Smooth muscle cell (in vitro differentiated cells): ENCODE measurements at regions not wholly inside any gene's neighbourhood (a gene's known extent, or its start where the extent isn't known, plus 50 kb on each side); places are given as distances from the start of the nearest gene placed in this dataset.

ENCODE experiments used
- DNase-seq: peaks from one replicate; lab custom pipeline; 2025; ENCODE audit not compliant: unreplicated experiment; lab: John Stamatoyannopoulos, UW
- H2AFZ ChIP-seq: fragments of 200-600 bp; sonication (generic); 2 replicates; pipeline ENCODE4 v1.6.0; 2016; ENCODE audit warnings: antibody characterized with exemption, low read depth, mild to moderate bottlenecking
- H3F3A ChIP-seq: fragments of 200-600 bp; sonication (generic); 2 replicates; pipeline ENCODE4 v1.6.0; 2017; ENCODE audit warnings: antibody characterized with exemption, low read depth
- H3K27ac ChIP-seq: fragments of 200-600 bp; sonication (generic); 2 replicates; pipeline ENCODE4 v1.5.1; 2016; ENCODE audit warnings: low read depth, mild to moderate bottlenecking
- H3K27me3 ChIP-seq: fragments of 200-600 bp; sonication (generic); 2 replicates; pipeline ENCODE4 v1.6.1; 2016; ENCODE audit warnings: low read depth, mild to moderate bottlenecking
- H3K36me3 ChIP-seq: fragments of 200-600 bp; sonication (generic); 2 replicates; pipeline ENCODE4 v1.5.1; 2016; ENCODE audit warnings: low read depth
- H3K4me1 ChIP-seq: fragments of 200-600 bp; sonication (generic); 2 replicates; pipeline ENCODE4 v1.5.1; 2016; ENCODE audit warnings: low read depth
- H3K4me2 ChIP-seq: fragments of 200-600 bp; sonication (generic); 2 replicates; pipeline ENCODE4 v1.6.0; 2016; ENCODE audit warnings: mild to moderate bottlenecking
- H3K4me3 ChIP-seq: fragments of 200-600 bp; sonication (generic); 2 replicates; pipeline ENCODE4 v1.5.1; 2016; ENCODE audit warnings: mild to moderate bottlenecking
- H3K79me2 ChIP-seq: fragments of 200-600 bp; sonication (generic); 2 replicates; pipeline ENCODE4 v1.6.0; 2016; ENCODE audit warnings: low read depth, mild to moderate bottlenecking
- H3K9ac ChIP-seq: fragments of 200-600 bp; sonication (generic); 2 replicates; pipeline ENCODE4 v1.6.0; 2016; ENCODE audit warnings: low read depth
- H3K9me3 ChIP-seq: fragments of 200-600 bp; sonication (generic); replicated peaks from 2 replicates; pipeline ENCODE4 v1.5.1; 2016; ENCODE audit warnings: low read depth
- H4K20me1 ChIP-seq: fragments of 200-600 bp; sonication (generic); 2 replicates; pipeline ENCODE4 v1.6.0; 2016; ENCODE audit warnings: low read depth
- WGBS: methylation state at CpG from one replicate; pipeline ENCODE4 v1.1.7; 2016; ENCODE audit warnings: low lambda C conversion rate; 5-methylcytosine and 5-hydroxymethylcytosine counted together
- TF ChIP-seq, protein P1 (sequence below): fragments of 200-600 bp; sonication (generic); IDR thresholded peaks from 2 replicates; pipeline ENCODE4 v1.5.1; 2017; ENCODE audit warnings: borderline replicate concordance, mild to moderate bottlenecking, antibody characterized with exemption; ENCODE audit not compliant: insufficient read depth, poor library complexity, severe bottlenecking

DNA sequence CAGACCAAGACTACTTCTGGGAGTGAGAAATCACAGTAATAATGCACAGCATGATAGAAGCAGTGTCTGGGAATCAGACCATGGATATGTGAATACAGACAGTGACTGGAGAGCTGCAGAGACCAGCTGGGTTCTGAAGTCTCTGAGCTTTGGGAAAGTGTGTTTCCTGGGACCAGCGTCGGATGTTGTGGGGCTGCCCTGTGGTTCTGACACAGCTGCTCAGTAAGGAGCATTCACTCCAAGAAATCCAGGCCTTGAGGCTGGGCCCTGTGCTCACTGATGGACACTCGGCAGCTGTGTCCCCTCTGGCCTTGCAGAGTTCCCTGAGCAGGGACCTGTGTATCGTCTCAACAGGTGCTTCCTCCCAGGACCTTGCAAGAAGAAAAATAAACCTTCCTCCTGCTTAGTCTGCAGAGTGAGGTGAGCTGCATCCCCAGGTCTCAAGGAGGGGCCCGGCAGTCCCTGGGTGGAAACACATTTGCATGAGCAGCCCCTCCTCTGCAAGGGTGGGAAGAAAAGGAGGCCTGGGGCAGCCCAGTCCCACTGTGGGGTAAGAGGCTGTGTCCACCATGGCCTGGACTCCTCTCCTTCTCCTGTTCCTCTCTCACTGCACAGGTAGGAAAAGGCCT, 107.9 kb downstream of the VPREB1 start:
- WGBS, result 52% methylated on average over 5 of the region's 5 CpGs
- DNase-seq, result no peak
- H3K36me3 ChIP-seq, result no peaks in the 10 kb centered on the region
- H3K27me3 ChIP-seq, result peaks cover 76% of the 10 kb centered on the region
- H2AFZ ChIP-seq, result no peak overlapping the region
- no peaks in the 10 kb centered on the region for H3K9me3 ChIP-seq
- H3F3A ChIP-seq, result no peaks in the 10 kb centered on the region
- no peaks in the 10 kb centered on the region for H3K79me2 ChIP-seq
- no peaks in the 10 kb centered on the region for H3K4me1 ChIP-seq
- H4K20me1 ChIP-seq, result no peaks in the 10 kb centered on the region
- H3K27ac ChIP-seq, result no peak overlapping the region
- H3K4me3 ChIP-seq, result no peak overlapping the region
- H3K4me2 ChIP-seq, result no peak overlapping the region
- TF ChIP-seq, protein P1, sequence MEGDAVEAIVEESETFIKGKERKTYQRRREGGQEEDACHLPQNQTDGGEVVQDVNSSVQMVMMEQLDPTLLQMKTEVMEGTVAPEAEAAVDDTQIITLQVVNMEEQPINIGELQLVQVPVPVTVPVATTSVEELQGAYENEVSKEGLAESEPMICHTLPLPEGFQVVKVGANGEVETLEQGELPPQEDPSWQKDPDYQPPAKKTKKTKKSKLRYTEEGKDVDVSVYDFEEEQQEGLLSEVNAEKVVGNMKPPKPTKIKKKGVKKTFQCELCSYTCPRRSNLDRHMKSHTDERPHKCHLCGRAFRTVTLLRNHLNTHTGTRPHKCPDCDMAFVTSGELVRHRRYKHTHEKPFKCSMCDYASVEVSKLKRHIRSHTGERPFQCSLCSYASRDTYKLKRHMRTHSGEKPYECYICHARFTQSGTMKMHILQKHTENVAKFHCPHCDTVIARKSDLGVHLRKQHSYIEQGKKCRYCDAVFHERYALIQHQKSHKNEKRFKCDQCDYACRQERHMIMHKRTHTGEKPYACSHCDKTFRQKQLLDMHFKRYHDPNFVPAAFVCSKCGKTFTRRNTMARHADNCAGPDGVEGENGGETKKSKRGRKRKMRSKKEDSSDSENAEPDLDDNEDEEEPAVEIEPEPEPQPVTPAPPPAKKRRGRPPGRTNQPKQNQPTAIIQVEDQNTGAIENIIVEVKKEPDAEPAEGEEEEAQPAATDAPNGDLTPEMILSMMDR, result no peak
- no peak overlapping the region for H3K9ac ChIP-seq

DNA sequence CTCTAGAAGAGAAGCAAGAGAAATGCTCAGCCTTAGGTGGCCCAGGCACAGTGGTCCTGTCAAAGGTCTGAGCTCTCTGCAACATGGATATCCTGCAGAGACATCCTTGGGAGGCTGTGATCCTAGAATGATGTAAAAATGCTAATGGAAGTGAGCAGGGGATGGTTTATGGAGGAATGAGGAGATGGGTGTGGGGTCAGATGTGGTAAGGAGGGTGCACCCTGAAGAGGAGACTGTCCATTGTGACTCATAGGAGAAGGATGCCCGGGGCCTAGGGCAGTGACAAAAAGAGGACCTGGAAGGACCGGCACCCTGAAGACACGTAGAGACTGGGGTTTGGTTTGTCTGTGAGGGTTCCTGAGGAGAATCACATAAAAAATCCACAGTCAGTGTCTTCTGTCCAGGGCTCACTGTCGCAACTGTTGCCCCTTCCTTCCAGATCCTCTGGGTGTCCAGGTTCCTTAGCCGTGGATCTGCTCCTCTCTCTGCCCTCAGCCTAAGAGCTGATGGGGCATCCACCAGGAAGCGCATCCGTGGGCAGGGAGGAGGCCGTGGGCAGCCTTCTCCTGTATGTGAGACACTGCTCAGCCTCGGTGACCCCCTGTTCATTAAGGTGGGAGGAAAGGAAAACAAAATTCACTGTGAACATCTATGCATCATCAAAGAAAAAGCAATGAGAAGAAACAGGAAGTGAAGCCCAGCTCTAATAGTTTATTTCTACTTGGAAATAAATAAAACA, 110.7 kb downstream of the VPREB1 start:
- Histone ChIP-seq H3K4me1 (no peaks in the 10 kb centered on the region), H3K4me2 (no peak overlapping the region)
- 83% methylated on average over 9 of the region's 9 CpGs for WGBS

DNA sequence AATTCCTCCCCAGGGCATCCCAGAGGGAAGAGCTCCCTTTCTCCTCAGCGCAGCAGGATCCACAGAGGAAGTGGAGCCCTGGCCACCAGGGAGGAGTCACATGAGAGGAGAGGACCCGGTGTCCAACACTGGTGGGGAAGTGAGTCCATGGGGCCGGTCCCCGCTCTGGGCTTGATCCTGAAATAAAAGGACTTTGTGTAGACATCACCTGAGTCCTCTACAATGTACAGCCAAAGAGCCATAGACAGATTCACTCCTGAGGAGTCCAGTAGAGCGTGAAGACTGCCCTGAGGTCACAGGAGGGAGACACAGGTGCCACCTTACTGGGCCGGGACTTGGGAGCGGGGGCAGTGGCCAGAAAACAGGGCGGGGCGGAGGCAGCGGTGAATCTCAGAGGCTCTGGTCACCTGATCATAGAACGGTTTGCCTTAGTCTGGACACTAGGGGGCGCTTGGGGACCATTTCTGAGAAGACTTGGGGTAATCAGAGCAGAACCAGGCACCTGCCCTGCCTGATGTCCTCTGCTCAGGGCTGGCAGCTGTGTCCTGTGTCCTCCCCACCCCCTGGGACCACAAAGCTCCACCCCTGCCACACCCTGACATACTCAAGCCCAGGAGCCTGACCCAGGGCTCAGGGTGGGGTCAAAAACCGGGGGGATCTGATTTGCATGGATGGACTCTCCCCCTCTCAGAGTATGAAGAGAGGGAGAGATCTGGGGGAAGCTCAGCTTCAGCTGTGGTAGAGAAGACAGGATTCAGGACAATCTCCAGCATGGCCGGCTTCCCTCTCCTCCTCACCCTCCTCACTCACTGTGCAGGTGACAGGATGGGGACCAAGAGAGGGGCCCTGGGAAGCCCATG, 112.7 kb downstream of the VPREB1 start:
- H2AFZ ChIP-seq, result no peak overlapping the region
- H3K4me2 ChIP-seq, result no peak overlapping the region
- H3K27me3 ChIP-seq, result peaks cover 41% of the 10 kb centered on the region
- H3K9ac ChIP-seq, result no peak overlapping the region
- H3K4me3 ChIP-seq, result no peak overlapping the region
- H3K36me3 ChIP-seq, result no peaks in the 10 kb centered on the region
- H3K27ac ChIP-seq, result no peak overlapping the region
- no peaks in the 10 kb centered on the region for H3F3A ChIP-seq
- TF ChIP-seq, protein P1, result peak; percentile 58
- no peak for DNase-seq
- 21% methylated on average over 14 of the region's 14 CpGs for WGBS
- no peaks in the 10 kb centered on the region for H3K9me3 ChIP-seq
- no peaks in the 10 kb centered on the region for H4K20me1 ChIP-seq
- H3K4me1 ChIP-seq, result no peaks in the 10 kb centered on the region
- no peaks in the 10 kb centered on the region for H3K79me2 ChIP-seq

More for the DNA sequence above, 110.7 kb downstream of the VPREB1 start:
- peaks cover 55% of the 10 kb centered on the region for H3K27me3 ChIP-seq
- H3K36me3 ChIP-seq, result no peaks in the 10 kb centered on the region
- TF ChIP-seq, protein P1, result no peak
- no peak overlapping the region for H2AFZ ChIP-seq
- no peak for DNase-seq
- H3F3A ChIP-seq, result no peaks in the 10 kb centered on the region
- no peaks in the 10 kb centered on the region for H3K79me2 ChIP-seq
- no peaks in the 10 kb centered on the region for H3K9me3 ChIP-seq
- no peaks in the 10 kb centered on the region for H4K20me1 ChIP-seq
- no peak overlapping the region for H3K4me3 ChIP-seq
- H3K9ac ChIP-seq, result no peak overlapping the region
- no peak overlapping the region for H3K27ac ChIP-seq
